DOHH2 (cell line): ENCODE measurements at regions not wholly inside any gene's neighbourhood (a gene's known extent, or its start where the extent isn't known, plus 50 kb on each side); places are given as distances from the start of the nearest gene placed in this dataset.
"Not testable (repeated sequence)": the region's sequence is repeated elsewhere in the genome, so short reads cannot be mapped to it uniquely, and the experiment has no call there.

Source experiments
- H3F3A ChIP-seq: fragments of 200-600 bp; sonication (generic), shearing (Covaris generic); 2 replicates; pipeline ENCODE4 v1.6.0; 2016; ENCODE audit warnings: antibody characterized with exemption, mild to moderate bottlenecking; ENCODE audit not compliant: control insufficient read depth, insufficient read depth
- H3K27ac ChIP-seq: fragments of 200-600 bp; sonication (generic); 2 replicates; pipeline ENCODE4 v1.5.1; 2014; ENCODE audit warnings: low read depth, mild to moderate bottlenecking, low read length, moderate library complexity
- H3K27me3 ChIP-seq: fragments of 200-600 bp; sonication (generic); 2 replicates; pipeline ENCODE4 v1.6.1; 2014; ENCODE audit warnings: mild to moderate bottlenecking, low read length, mixed read lengths; ENCODE audit not compliant: control insufficient read depth
- H3K36me3 ChIP-seq: fragments of 200-600 bp; sonication (generic); 2 replicates; pipeline ENCODE4 v1.6.1; 2014; ENCODE audit warnings: mild to moderate bottlenecking, low read length, moderate library complexity, mixed read lengths; ENCODE audit not compliant: control insufficient read depth
- H3K4me1 ChIP-seq: fragments of 200-600 bp; sonication (generic); 2 replicates; pipeline ENCODE4 v1.6.1; 2014; ENCODE audit warnings: mild to moderate bottlenecking, low read length, mixed read lengths; ENCODE audit not compliant: control insufficient read depth
- H3K4me2 ChIP-seq: fragments of 200-600 bp; sonication (generic); 2 replicates; pipeline ENCODE4 v1.6.0; 2014; ENCODE audit warnings: mild to moderate bottlenecking, low read length, moderate library complexity
- H3K4me3 ChIP-seq: fragments of 200-600 bp; sonication (generic); 2 replicates; pipeline ENCODE4 v1.5.1; 2014; ENCODE audit warnings: mild to moderate bottlenecking, low read length, mixed read lengths
- H3K79me2 ChIP-seq: fragments of 200-600 bp; sonication (generic); 2 replicates; pipeline ENCODE4 v1.6.1; 2014; ENCODE audit warnings: mild to moderate bottlenecking, low read length, mixed read lengths; ENCODE audit not compliant: control insufficient read depth
- H3K9me2 ChIP-seq: fragments of 200-600 bp; sonication (generic); replicated peaks from 2 replicates; pipeline ENCODE4 v1.6.1; 2014; ENCODE audit warnings: mild to moderate bottlenecking, low read length, mixed read lengths; ENCODE audit not compliant: control insufficient read depth
- H3K9me3 ChIP-seq: fragments of 200-600 bp; sonication (generic); 2 replicates; pipeline ENCODE4 v1.6.1; 2014; ENCODE audit warnings: antibody characterized with exemption, low read length, mixed read lengths; ENCODE audit not compliant: control insufficient read depth, insufficient read depth
- H4K20me1 ChIP-seq: fragments of 200-600 bp; sonication (generic); 2 replicates; pipeline ENCODE4 v1.6.0; 2014; ENCODE audit warnings: low read depth, mild to moderate bottlenecking, antibody characterized with exemption, low read length, moderate library complexity; ENCODE audit not compliant: control insufficient read depth, insufficient read depth
- CTCF ChIP-seq: fragments of 200-600 bp; sonication (generic); IDR thresholded peaks from one replicate; pipeline ENCODE4 v1.5.1; 2014; ENCODE audit warnings: antibody characterized with exemption, mild to moderate bottlenecking, low read depth, low read length; ENCODE audit not compliant: poor library complexity, severe bottlenecking
- EZH2phosphoT487 ChIP-seq: fragments of 200-600 bp; sonication (generic); IDR thresholded peaks from 2 replicates; pipeline ENCODE4 v1.6.1; 2017; ENCODE audit warnings: borderline replicate concordance, mild to moderate bottlenecking, antibody characterized with exemption, low read length, moderate library complexity, mixed read lengths

GRCh38 chrX:76919761-76920160 is 492.3 kb downstream of the MAGEE1 start:
- no peaks in the 10 kb centered on the region for H4K20me1 ChIP-seq
- no peaks in the 10 kb centered on the region for H3K4me1 ChIP-seq
- H3K9me2 ChIP-seq: no peaks in the 10 kb centered on the region
- no peaks in the 10 kb centered on the region for H3K36me3 ChIP-seq
- TF ChIP-seq EZH2phosphoT487 (no peak), CTCF (no peak)
- no peak overlapping the region for H3K4me2 ChIP-seq
- H3K9me3 ChIP-seq: no peaks in the 10 kb centered on the region
- H3K79me2 ChIP-seq: no peaks in the 10 kb centered on the region
- no peaks in the 10 kb centered on the region for H3K27me3 ChIP-seq
- no peak overlapping the region for H3K27ac ChIP-seq
- no peaks in the 10 kb centered on the region for H3F3A ChIP-seq
- no peak overlapping the region for H3K4me3 ChIP-seq

- no peaks in the 10 kb centered on the region for H3K4me1 ChIP-seq
- H3K27me3 ChIP-seq: no peaks in the 10 kb centered on the region
- H4K20me1 ChIP-seq: no peaks in the 10 kb centered on the region
- TF ChIP-seq EZH2phosphoT487 (no peak), CTCF (no peak)
- no peaks in the 10 kb centered on the region for H3K79me2 ChIP-seq
- no peak overlapping the region for H3K27ac ChIP-seq
- no peak overlapping the region for H3K4me3 ChIP-seq
- H3K9me2 ChIP-seq: no peaks in the 10 kb centered on the region
- no peaks in the 10 kb centered on the region for H3F3A ChIP-seq
- H3K9me3 ChIP-seq: no peaks in the 10 kb centered on the region
- no peaks in the 10 kb centered on the region for H3K36me3 ChIP-seq
- H3K4me2 ChIP-seq: no peak overlapping the region
These were observed 493.1 kb downstream of the MAGEE1 start for GRCh38 chrX:76920607-76921006.

GRCh38 chrX:76921176-76921575 is 493.7 kb downstream of the MAGEE1 start:
- Histone ChIP-seq H3K4me2 (no peak overlapping the region), H3K79me2 (no peaks in the 10 kb centered on the region), H3F3A (no peaks in the 10 kb centered on the region), H3K27me3 (no peaks in the 10 kb centered on the region), H3K36me3 (no peaks in the 10 kb centered on the region), H3K9me3 (no peaks in the 10 kb centered on the region), H3K9me2 (no peaks in the 10 kb centered on the region), H3K27ac (no peak overlapping the region), H3K4me1 (no peaks in the 10 kb centered on the region), H3K4me3 (no peak overlapping the region), H4K20me1 (no peaks in the 10 kb centered on the region)
- no peak for TF ChIP-seq EZH2phosphoT487
- TF ChIP-seq CTCF: no peak

GRCh38 chrX:76922100-76922499 is 494.6 kb downstream of the MAGEE1 start:
- H3K9me3 ChIP-seq: no peaks in the 10 kb centered on the region
- no peaks in the 10 kb centered on the region for H3K9me2 ChIP-seq
- H3K4me3 ChIP-seq: no peak overlapping the region
- no peaks in the 10 kb centered on the region for H4K20me1 ChIP-seq
- H3K4me1 ChIP-seq: no peaks in the 10 kb centered on the region
- no peaks in the 10 kb centered on the region for H3K79me2 ChIP-seq
- H3K27me3 ChIP-seq: no peaks in the 10 kb centered on the region
- H3K36me3 ChIP-seq: no peaks in the 10 kb centered on the region
- H3K4me2 ChIP-seq: no peak overlapping the region
- TF ChIP-seq CTCF: no peak
- TF ChIP-seq EZH2phosphoT487: no peak
- no peak overlapping the region for H3K27ac ChIP-seq
- no peaks in the 10 kb centered on the region for H3F3A ChIP-seq

GRCh38 chrX:76924616-76925015 is 497.1 kb downstream of the MAGEE1 start:
- H3K4me3 ChIP-seq, H3K79me2 ChIP-seq, H3K4me2 ChIP-seq, H3F3A ChIP-seq, H3K4me1 ChIP-seq, H3K36me3 ChIP-seq, H3K9me2 ChIP-seq, H3K27ac ChIP-seq, H3K27me3 ChIP-seq, H3K9me3 ChIP-seq, H4K20me1 ChIP-seq: not testable (repeated sequence)
